Large intestine (tissue), 3 donors: ENCODE measurements at regions not wholly inside any gene's neighbourhood (a gene's known extent, or its start where the extent isn't known, plus 50 kb on each side); places are given as distances from the start of the nearest gene placed in this dataset.

Experiments used
- DNase-seq, 2 donors: peaks; one replicate each; pipeline versions ENCODE4 v3.0.0 to v3.0.0-alpha.2; 2013
- H3K27ac ChIP-seq: one replicate; pipeline ENCODE4 v1.5.1; 2013; ENCODE audit warnings: low read length
- H3K27me3 ChIP-seq: 2 replicates; pipeline ENCODE4 v1.6.1; 2013; ENCODE audit warnings: low read length; ENCODE audit not compliant: control insufficient read depth, insufficient read depth
- H3K36me3 ChIP-seq: 2 replicates; pipeline ENCODE4 v1.6.1; 2013; ENCODE audit warnings: low read length; ENCODE audit not compliant: control insufficient read depth, insufficient read depth
- H3K4me1 ChIP-seq: one replicate; pipeline ENCODE4 v1.6.1; 2013; ENCODE audit warnings: low read length; ENCODE audit not compliant: control insufficient read depth, insufficient read depth
- H3K4me3 ChIP-seq: one replicate; pipeline ENCODE4 v1.5.1; 2013; ENCODE audit warnings: low read length
- H3K9me3 ChIP-seq: one replicate; pipeline ENCODE4 v1.6.1; 2013; ENCODE audit warnings: mild to moderate bottlenecking, low read depth, low read length, moderate library complexity; ENCODE audit not compliant: control insufficient read depth
- WGBS: methylation state at CpG from one replicate; pipeline ENCODE4 v1.1.5; 2013; ENCODE audit warnings: low lambda C conversion rate; ENCODE audit not compliant: insufficient coverage; 5-methylcytosine and 5-hydroxymethylcytosine counted together

GRCh38 chr4:35739308-35739707 is 505.0 kb downstream of the ARAP2 start:
- H3K4me3 ChIP-seq: no peak overlapping the region
- H3K4me1 ChIP-seq: no peaks in the 10 kb centered on the region
- WGBS: no CpG with 5 or more reads among the region's 3 CpGs
- H3K9me3 ChIP-seq: no peaks in the 10 kb centered on the region
- DNase-seq: no peak
- H3K36me3 ChIP-seq: no peaks in the 10 kb centered on the region
- no peaks in the 10 kb centered on the region for H3K27me3 ChIP-seq
- no peak overlapping the region for H3K27ac ChIP-seq

- H3K4me3 ChIP-seq: no peak overlapping the region
- H3K36me3 ChIP-seq: no peaks in the 10 kb centered on the region
- H3K27me3 ChIP-seq: no peaks in the 10 kb centered on the region
- no peaks in the 10 kb centered on the region for H3K9me3 ChIP-seq
- DNase-seq: no peak
- H3K27ac ChIP-seq: no peak overlapping the region
- no peaks in the 10 kb centered on the region for H3K4me1 ChIP-seq
These were observed 490.3 kb downstream of the ARAP2 start for GRCh38 chr4:35754047-35754446.

DNA sequence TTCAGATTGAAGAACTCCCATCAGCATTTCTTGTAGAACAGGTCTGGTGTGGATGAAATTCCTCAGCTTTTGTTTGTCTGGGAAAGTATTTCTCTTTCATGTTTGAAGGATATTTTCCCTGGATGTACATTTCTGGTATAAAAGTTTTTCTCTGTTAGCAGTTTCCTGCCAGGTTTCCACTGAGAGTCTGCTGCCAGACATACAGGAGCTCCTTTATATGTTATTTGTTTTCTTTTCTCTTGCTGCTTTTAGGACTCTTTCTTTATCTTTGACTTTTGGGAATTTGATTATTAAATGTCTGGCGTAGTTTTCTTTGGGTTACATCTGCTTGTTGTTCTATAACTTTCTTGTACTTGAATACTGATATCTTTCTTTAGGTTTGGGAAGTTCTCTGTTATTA is 486.5 kb downstream of the ARAP2 start:
- 100% methylated on average over 1 of the region's 1 CpG for WGBS
- no peaks in the 10 kb centered on the region for H3K27me3 ChIP-seq
- no peaks in the 10 kb centered on the region for H3K36me3 ChIP-seq
- H3K4me1 ChIP-seq: no peaks in the 10 kb centered on the region
- no peak overlapping the region for H3K4me3 ChIP-seq
- H3K27ac ChIP-seq: no peak overlapping the region
- no peak for DNase-seq
- no peaks in the 10 kb centered on the region for H3K9me3 ChIP-seq

GRCh38 chr4:35760807-35761206 is 483.5 kb downstream of the ARAP2 start:
- no peaks in the 10 kb centered on the region for H3K36me3 ChIP-seq
- H3K27ac ChIP-seq: no peak overlapping the region
- no peaks in the 10 kb centered on the region for H3K4me1 ChIP-seq
- H3K4me3 ChIP-seq: no peak overlapping the region
- no peaks in the 10 kb centered on the region for H3K9me3 ChIP-seq
- H3K27me3 ChIP-seq: no peaks in the 10 kb centered on the region
- DNase-seq: no peak
- WGBS: no CpG with 5 or more reads among the region's 4 CpGs

- no peak for DNase-seq
- Histone ChIP-seq H3K27me3 (no peaks in the 10 kb centered on the region), H3K9me3 (no peaks in the 10 kb centered on the region), H3K4me1 (no peaks in the 10 kb centered on the region), H3K36me3 (no peaks in the 10 kb centered on the region), H3K27ac (no peak overlapping the region), H3K4me3 (no peak overlapping the region)
- no CpG with 5 or more reads among the region's 2 CpGs for WGBS
These were observed 472.7 kb downstream of the ARAP2 start for GRCh38 chr4:35771571-35771970.

GRCh38 chr4:35772291-35772690 is 472.0 kb downstream of the ARAP2 start:
- DNase-seq: no peak
- Histone ChIP-seq H3K4me1 (no peaks in the 10 kb centered on the region), H3K4me3 (no peak overlapping the region), H3K9me3 (no peaks in the 10 kb centered on the region), H3K36me3 (no peaks in the 10 kb centered on the region), H3K27ac (no peak overlapping the region), H3K27me3 (no peaks in the 10 kb centered on the region)
- WGBS: no CpG with 5 or more reads among the region's 2 CpGs

DNA sequence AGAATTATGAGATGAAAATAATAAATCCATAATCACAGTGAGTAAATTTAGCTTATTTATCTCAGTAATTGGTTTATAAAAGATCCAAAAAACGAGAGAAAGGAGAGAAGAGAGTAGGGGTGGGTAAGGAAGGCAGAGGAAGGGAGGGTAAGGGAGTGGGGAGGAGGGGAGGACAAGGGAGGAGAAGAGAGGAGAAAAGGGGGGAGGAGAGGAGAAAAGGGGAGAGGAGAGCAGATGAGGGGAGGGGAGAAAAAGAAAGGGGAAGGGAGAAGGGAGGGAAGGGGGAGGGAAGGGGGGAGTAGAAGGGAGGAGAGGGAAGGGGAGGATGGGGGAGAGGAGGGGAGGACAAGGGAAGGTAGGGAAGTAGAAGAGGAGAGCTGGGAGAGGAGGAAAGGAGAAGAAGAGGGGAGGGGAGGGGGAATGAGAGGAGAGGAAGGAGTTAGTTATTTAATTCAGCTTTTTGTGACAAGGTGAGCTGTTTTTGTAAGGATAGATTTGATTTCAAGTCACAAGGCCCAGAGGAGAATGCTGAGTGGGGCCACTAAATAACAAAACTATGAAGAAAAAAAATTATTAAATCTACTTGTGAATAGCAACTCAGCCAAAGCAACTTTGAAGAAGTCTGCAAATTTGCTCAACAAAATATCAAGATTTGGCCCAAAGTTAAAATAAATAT is 454.3 kb downstream of the ARAP2 start:
- no peaks in the 10 kb centered on the region for H3K36me3 ChIP-seq
- H3K27me3 ChIP-seq: no peaks in the 10 kb centered on the region
- H3K27ac ChIP-seq: no peak overlapping the region
- H3K4me3 ChIP-seq: no peak overlapping the region
- H3K4me1 ChIP-seq: no peaks in the 10 kb centered on the region
- WGBS: 57% methylated on average over 1 of the region's 1 CpG
- peaks cover 4% of the 10 kb centered on the region for H3K9me3 ChIP-seq
- no peak for DNase-seq

GRCh38 chr4:35793045-35793722 is 451.1 kb downstream of the ARAP2 start:
- no peaks in the 10 kb centered on the region for H3K4me1 ChIP-seq
- H3K27ac ChIP-seq: no peak overlapping the region
- peaks cover 4% of the 10 kb centered on the region for H3K9me3 ChIP-seq
- no peaks in the 10 kb centered on the region for H3K27me3 ChIP-seq
- no peaks in the 10 kb centered on the region for H3K36me3 ChIP-seq
- DNase-seq: no peak
- no peak overlapping the region for H3K4me3 ChIP-seq
- no CpG with 5 or more reads among the region's 1 CpG for WGBS

- Histone ChIP-seq H3K4me3 (no peak overlapping the region), H3K4me1 (no peaks in the 10 kb centered on the region), H3K36me3 (no peaks in the 10 kb centered on the region), H3K27ac (no peak overlapping the region), H3K9me3 (peaks cover 4% of the 10 kb centered on the region), H3K27me3 (no peaks in the 10 kb centered on the region)
- no peak for DNase-seq
- 100% methylated on average over 1 of the region's 1 CpG for WGBS
These were observed 450.5 kb downstream of the ARAP2 start for GRCh38 chr4:35793766-35794165.

DNA sequence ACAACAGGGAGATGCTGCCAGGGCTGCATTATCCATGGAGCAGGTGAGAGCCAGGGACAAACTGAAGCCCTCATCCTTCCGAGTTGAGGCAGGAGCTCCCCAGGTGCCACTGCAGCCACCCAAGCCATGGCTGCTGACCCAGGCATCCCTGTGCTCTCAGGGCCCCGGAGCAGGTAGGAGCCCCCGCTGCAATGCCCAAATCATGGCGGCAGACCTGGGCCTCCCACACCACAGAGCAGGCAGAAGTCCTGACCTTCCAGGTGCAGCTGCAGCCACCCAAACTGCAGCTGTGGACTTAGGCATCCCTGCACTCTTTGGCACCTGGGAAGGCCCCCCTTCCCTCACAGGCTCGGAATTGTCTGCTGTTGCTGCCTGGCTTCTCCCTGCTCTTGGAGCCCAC is 443.6 kb downstream of the ARAP2 start:
- H3K27me3 ChIP-seq: no peaks in the 10 kb centered on the region
- DNase-seq: no peak
- H3K4me3 ChIP-seq: no peak overlapping the region
- H3K4me1 ChIP-seq: no peaks in the 10 kb centered on the region
- no CpG with 5 or more reads among the region's 5 CpGs for WGBS
- H3K27ac ChIP-seq: no peak overlapping the region
- H3K9me3 ChIP-seq: peaks cover 10% of the 10 kb centered on the region
- no peaks in the 10 kb centered on the region for H3K36me3 ChIP-seq

GRCh38 chr4:35802644-35803043 is 441.7 kb downstream of the ARAP2 start:
- no peaks in the 10 kb centered on the region for H3K27me3 ChIP-seq
- no peak overlapping the region for H3K4me3 ChIP-seq
- H3K4me1 ChIP-seq: no peaks in the 10 kb centered on the region
- no peak overlapping the region for H3K27ac ChIP-seq
- peaks cover 10% of the 10 kb centered on the region for H3K9me3 ChIP-seq
- no peaks in the 10 kb centered on the region for H3K36me3 ChIP-seq
- no peak for DNase-seq
- WGBS: no CpG with 5 or more reads among the region's 2 CpGs
